Effector memory CD8-positive, alpha-beta T cell (primary cell): ENCODE measurements at regions not wholly inside any gene's neighbourhood (a gene's known extent, or its start where the extent isn't known, plus 50 kb on each side); places are given as distances from the start of the nearest gene placed in this dataset.
"Not testable (repeated sequence)": the region's sequence is repeated elsewhere in the genome, so short reads cannot be mapped to it uniquely, and the experiment has no call there.

Experiments used
- ATAC-seq: fragments of 150-1000 bp; cut with Tn5 transposase; replicated peaks from 2 replicates; pipeline ENCODE4 v1.10.0; 2021; ENCODE audit warnings: mild to moderate bottlenecking, moderate library complexity
- DNase-seq, 3 experiments: peaks; one replicate each; pipeline ENCODE4 v3.0.0; 2021
- H3K27ac Mint-ChIP-seq, 2 donors: one replicate each; pipeline ENCODE4 v1.8.0; 2022; ENCODE audit warnings: mild to moderate bottlenecking in 2 of 2, mixed read lengths in 2 of 2, moderate library complexity in 2 of 2
- H3K27me3 Mint-ChIP-seq, 2 donors: one replicate each; pipeline ENCODE4 v1.8.0; 2022; ENCODE audit warnings: mixed read lengths in 2 of 2
- H3K36me3 Mint-ChIP-seq: one replicate; pipeline ENCODE4 v1.8.0; 2022; ENCODE audit warnings: mild to moderate bottlenecking, moderate library complexity, mixed read lengths; ENCODE audit not compliant: insufficient read depth
- H3K4me1 Mint-ChIP-seq, 2 donors: one replicate each; pipeline ENCODE4 v1.8.0; 2022; ENCODE audit warnings: low read depth in 2 of 2, mixed read lengths in 2 of 2
- H3K4me3 Mint-ChIP-seq, 2 donors: one replicate each; pipeline ENCODE4 v1.8.0; 2022; ENCODE audit warnings: mild to moderate bottlenecking in 2 of 2, mixed read lengths in 2 of 2, moderate library complexity in 2 of 2
- H3K9me3 Mint-ChIP-seq, 2 donors: one replicate each; pipeline ENCODE4 v1.8.0; 2022; ENCODE audit warnings: mixed read lengths in 2 of 2

DNA sequence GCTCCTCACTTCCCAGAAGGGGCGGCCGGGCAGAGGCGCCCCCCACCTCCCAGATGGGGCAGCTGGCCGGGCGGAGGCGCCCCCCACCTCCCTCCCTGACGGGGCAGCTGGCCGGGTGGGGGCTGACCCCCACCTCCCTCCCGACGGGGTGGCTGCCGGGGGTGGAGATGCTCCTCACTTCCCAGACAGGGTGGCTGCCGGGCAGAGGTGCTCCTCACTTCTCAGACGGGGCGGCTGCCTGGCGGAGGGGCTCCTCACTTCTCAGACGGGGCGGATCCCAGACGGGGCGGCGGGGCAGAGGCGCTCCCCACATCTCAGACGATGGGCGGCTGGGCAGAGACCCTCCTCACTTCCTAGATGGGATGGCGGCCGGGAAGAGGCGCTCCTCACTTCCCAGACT, 177.4 kb upstream of the FLRT2 start:
- DNase-seq, ATAC-seq, H3K4me3 Mint-ChIP-seq, H3K27ac Mint-ChIP-seq, H3K4me1 Mint-ChIP-seq, H3K27me3 Mint-ChIP-seq, H3K36me3 Mint-ChIP-seq: not testable (repeated sequence)
- H3K9me3 Mint-ChIP-seq, result peaks cover 7 to 13% of the 10 kb centered on the region in 2 donors

DNA sequence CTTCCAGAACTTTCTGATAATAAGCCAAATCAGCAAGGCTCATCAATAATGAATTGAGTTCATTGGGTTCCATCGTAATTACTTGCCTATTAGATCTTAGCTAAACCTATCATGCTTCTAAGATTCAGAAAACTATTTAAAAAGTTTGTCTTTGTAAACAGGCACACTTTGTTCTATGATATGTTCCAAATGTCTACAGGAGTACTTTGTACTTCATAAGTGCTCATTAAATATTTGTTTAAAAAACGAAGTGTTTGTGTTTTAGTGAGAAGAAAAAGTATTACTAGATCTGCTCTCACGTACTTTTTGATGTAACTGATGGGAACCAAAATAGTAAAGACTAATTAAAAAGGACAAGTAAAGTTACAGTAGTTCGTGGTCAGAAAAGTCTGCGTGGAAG, 172.8 kb upstream of the FLRT2 start:
- ATAC-seq, result no peak
- DNase-seq, result no peak
- no peaks in the 10 kb centered on the region for H3K4me1 Mint-ChIP-seq
- H3K27ac Mint-ChIP-seq, result no peak overlapping the region
- no peak overlapping the region for H3K4me3 Mint-ChIP-seq
- H3K27me3 Mint-ChIP-seq, result no peaks in the 10 kb centered on the region
- H3K36me3 Mint-ChIP-seq, result no peaks in the 10 kb centered on the region
- peaks cover 0 to 3% of the 10 kb centered on the region in 2 donors for H3K9me3 Mint-ChIP-seq

DNA sequence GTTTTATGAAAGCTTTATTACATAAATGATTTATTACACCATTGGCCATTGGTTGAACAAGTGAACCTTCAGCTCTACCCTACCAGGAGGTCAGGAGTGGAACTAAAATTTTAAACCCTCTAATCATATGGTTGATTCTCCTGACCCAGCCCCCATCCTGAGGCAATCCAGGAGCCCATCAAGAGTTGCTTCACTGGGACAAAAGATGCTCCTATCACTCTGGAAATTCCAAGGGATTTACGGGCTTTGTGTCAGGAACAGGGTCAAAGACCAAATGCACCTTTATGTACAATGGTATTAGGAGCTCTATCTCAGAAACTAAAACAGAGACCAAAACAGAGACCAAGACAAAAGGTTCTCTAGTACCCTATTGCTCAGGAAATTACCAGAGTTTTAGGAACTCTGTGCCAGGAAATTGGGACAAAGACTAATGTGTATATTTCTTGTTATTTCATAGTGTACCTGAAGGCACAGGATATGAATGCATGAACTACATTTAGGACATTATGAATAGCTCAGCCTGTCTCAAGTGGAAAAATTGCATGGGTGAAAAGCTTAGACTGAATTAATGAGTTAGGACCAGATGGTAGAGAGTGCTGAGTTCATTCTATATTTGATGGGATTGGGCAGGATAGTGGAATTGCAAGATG, 171.7 kb upstream of the FLRT2 start:
- no peak overlapping the region for H3K27ac Mint-ChIP-seq
- no peak for DNase-seq
- H3K36me3 Mint-ChIP-seq, result no peaks in the 10 kb centered on the region
- H3K4me1 Mint-ChIP-seq, result no peaks in the 10 kb centered on the region
- H3K27me3 Mint-ChIP-seq, result no peaks in the 10 kb centered on the region
- H3K9me3 Mint-ChIP-seq, result peaks cover 0 to 3% of the 10 kb centered on the region in 2 donors
- no peak overlapping the region for H3K4me3 Mint-ChIP-seq
- ATAC-seq, result no peak

DNA sequence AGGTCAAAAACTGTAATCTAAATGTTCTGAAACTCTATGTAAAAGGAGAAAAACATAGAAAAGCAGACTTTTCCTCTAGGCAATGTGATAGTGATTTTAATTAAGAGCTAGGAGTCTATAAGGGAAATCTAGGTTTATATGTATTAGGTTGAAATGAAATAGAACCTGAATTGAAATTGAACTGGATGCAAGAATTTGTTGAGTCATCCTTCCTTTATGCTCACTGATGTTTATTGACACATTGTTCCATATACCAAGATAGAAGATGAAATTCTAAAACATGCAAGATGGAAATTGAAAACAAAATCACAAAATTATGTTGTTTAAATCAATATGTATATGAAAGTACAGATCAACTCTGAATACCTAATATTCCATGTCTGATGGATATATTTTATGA, 170.4 kb upstream of the FLRT2 start:
- H3K4me1 Mint-ChIP-seq, result no peaks in the 10 kb centered on the region
- peaks cover under 1 to 3% of the 10 kb centered on the region in 2 donors for H3K9me3 Mint-ChIP-seq
- no peaks in the 10 kb centered on the region for H3K27me3 Mint-ChIP-seq
- DNase-seq (no peak), ATAC-seq (no peak)
- H3K36me3 Mint-ChIP-seq, result no peaks in the 10 kb centered on the region
- no peak overlapping the region for H3K27ac Mint-ChIP-seq
- H3K4me3 Mint-ChIP-seq, result no peak overlapping the region

DNA sequence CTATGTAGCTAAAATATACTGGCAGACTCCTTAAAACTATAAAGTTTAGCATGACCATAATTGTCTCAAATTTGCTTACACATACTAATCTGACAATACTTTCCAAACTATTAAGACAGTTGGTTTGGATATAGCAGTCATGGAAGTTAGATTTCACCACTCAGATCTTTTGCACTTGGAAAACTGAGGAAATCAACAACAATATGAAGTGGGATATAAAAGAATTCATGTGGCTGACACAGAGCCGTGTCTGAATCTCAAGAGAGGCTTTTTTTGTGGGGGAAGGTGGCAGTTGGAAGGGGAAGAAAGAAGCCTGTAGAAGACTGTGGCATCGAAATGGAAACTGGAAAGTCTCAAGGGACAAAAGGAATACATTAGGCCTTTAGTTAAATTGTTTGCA, 166.6 kb upstream of the FLRT2 start:
- Mint-ChIP-seq H3K27ac (no peak overlapping the region), H3K4me1 (no peaks in the 10 kb centered on the region), H3K36me3 (no peaks in the 10 kb centered on the region), H3K4me3 (no peak overlapping the region), H3K9me3 (peaks cover 7 to 17% of the 10 kb centered on the region in 2 donors), H3K27me3 (no peaks in the 10 kb centered on the region)
- DNase-seq (no peak), ATAC-seq (no peak)

DNA sequence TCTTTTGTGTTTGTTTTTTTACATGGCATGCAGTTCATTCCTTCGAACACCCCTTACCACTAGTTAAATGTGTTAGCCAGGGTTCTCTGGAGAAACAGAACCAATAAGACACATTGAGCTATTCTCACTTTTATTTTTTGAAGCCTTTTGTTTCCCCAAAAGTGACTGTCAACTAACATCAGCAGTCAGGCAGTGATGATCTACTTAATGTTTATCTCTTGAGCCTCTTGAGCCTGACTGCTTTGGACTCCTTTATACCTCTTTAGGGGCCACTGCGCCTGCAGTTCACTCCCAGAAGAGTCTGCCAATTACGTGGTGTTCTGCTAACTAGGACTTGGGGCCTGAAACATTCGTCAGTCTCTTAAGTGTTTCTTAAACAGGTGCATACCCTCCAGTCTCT, 163.7 kb upstream of the FLRT2 start:
- DNase-seq (no peak), ATAC-seq (no peak)
- Mint-ChIP-seq H3K27ac (no peak overlapping the region), H3K27me3 (no peaks in the 10 kb centered on the region), H3K4me1 (no peaks in the 10 kb centered on the region), H3K4me3 (no peak overlapping the region), H3K36me3 (no peaks in the 10 kb centered on the region), H3K9me3 (peaks cover 18 to 24% of the 10 kb centered on the region in 2 donors)

GRCh38 chr14:85380881-85381280, 149.1 kb upstream of the FLRT2 start:
- no peaks in the 10 kb centered on the region for H3K36me3 Mint-ChIP-seq
- H3K9me3 Mint-ChIP-seq, result peaks cover 3 to 7% of the 10 kb centered on the region in 2 donors
- no peak overlapping the region for H3K27ac Mint-ChIP-seq
- no peaks in the 10 kb centered on the region for H3K27me3 Mint-ChIP-seq
- ATAC-seq (no peak), DNase-seq (no peak)
- no peaks in the 10 kb centered on the region for H3K4me1 Mint-ChIP-seq
- H3K4me3 Mint-ChIP-seq, result no peak overlapping the region

GRCh38 chr14:85382341-85382740, 147.6 kb upstream of the FLRT2 start:
- Mint-ChIP-seq H3K27me3 (no peaks in the 10 kb centered on the region), H3K4me1 (no peaks in the 10 kb centered on the region), H3K9me3 (peaks cover 3 to 7% of the 10 kb centered on the region in 2 donors), H3K36me3 (no peaks in the 10 kb centered on the region), H3K4me3 (no peak overlapping the region), H3K27ac (no peak overlapping the region)
- no peak for ATAC-seq
- no peak for DNase-seq

DNA sequence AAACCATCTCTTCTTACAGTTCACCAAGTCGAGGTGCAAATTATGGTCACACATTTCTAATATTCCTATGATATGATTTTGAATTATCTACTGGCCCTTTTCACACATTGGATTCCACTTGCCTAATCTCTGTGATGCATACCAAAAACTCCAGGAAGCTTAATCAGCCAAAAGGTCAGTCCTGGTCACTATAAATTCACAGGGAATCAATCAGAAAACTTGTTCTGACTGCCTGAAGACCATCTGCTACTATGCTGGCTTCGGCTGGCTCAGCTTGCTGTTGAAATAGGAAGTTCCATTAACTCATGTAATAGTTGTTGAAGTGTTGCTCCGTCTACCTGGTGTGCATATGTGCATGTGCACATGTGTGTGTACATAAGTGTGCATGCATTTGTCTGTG, 142.8 kb upstream of the FLRT2 start:
- H3K9me3 Mint-ChIP-seq, result peaks cover 0 to 4% of the 10 kb centered on the region in 2 donors
- H3K36me3 Mint-ChIP-seq, result no peaks in the 10 kb centered on the region
- no peaks in the 10 kb centered on the region for H3K27me3 Mint-ChIP-seq
- H3K27ac Mint-ChIP-seq, result no peak overlapping the region
- ATAC-seq, result no peak
- no peaks in the 10 kb centered on the region for H3K4me1 Mint-ChIP-seq
- H3K4me3 Mint-ChIP-seq, result no peak overlapping the region
- DNase-seq, result no peak

DNA sequence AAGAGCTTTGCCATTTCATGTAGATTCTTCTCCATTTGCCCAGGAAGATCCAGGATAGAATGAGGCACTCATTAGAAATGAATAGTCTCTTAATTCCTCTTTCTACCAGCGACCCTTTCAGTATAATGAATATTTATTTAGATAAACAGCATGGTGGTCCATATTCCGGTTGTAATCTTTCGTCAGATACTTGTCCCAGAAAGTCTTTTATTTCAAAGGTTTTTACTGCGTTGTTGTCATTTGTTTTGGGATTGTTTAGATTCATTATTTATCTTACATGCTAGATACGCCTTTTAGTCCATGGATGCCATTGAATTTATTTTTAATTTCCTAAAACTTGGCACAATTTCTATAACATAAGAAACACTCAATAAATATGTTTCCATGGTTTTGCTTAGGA, 139.7 kb upstream of the FLRT2 start:
- Mint-ChIP-seq H3K27ac (no peak overlapping the region), H3K4me3 (no peak overlapping the region), H3K9me3 (peaks cover 0 to 4% of the 10 kb centered on the region in 2 donors)

DNA sequence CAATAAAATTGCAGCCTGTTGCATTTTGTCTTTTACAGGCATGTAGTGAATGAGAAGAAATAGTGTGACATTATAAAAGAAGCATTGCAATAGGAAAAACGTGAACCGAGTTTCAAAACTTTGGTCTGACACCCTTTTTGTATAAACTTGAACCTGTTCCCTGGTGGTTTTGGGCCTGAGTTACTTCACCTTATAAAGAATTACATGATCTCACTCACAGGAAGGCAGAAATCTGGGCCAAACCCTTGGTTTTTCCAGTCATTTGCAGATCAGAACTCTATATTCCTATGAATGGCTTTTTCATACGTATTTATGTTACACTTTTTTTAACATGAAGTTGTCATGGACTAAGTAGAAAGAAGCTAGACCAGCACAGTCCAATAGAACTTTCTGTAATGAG, 138.5 kb upstream of the FLRT2 start:
- Mint-ChIP-seq H3K36me3 (no peaks in the 10 kb centered on the region), H3K27me3 (no peaks in the 10 kb centered on the region), H3K9me3 (peaks cover 0 to 9% of the 10 kb centered on the region in 2 donors), H3K27ac (no peak overlapping the region), H3K4me1 (no peaks in the 10 kb centered on the region), H3K4me3 (no peak overlapping the region)
- ATAC-seq (no peak), DNase-seq (no peak)

More for the DNA sequence above, 139.7 kb upstream of the FLRT2 start:
- DNase-seq (no peak), ATAC-seq (no peak)
- H3K27me3 Mint-ChIP-seq, result no peaks in the 10 kb centered on the region
- no peaks in the 10 kb centered on the region for H3K4me1 Mint-ChIP-seq
- H3K36me3 Mint-ChIP-seq, result no peaks in the 10 kb centered on the region

GRCh38 chr14:85391892-85392291, 138.1 kb upstream of the FLRT2 start:
- Mint-ChIP-seq H3K36me3 (no peaks in the 10 kb centered on the region), H3K4me1 (no peaks in the 10 kb centered on the region), H3K4me3 (no peak overlapping the region), H3K27me3 (no peaks in the 10 kb centered on the region), H3K9me3 (peaks cover 0 to 9% of the 10 kb centered on the region in 2 donors), H3K27ac (no peak overlapping the region)
- no peak for DNase-seq
- ATAC-seq, result no peak

GRCh38 chr14:85399186-85399585, 130.8 kb upstream of the FLRT2 start:
- Mint-ChIP-seq H3K36me3 (no peaks in the 10 kb centered on the region), H3K4me1 (no peaks in the 10 kb centered on the region), H3K9me3 (peaks cover 8 to 11% of the 10 kb centered on the region in 2 donors), H3K27ac (no peak overlapping the region), H3K4me3 (no peak overlapping the region), H3K27me3 (no peaks in the 10 kb centered on the region)
- ATAC-seq (no peak), DNase-seq (no peak)

DNA sequence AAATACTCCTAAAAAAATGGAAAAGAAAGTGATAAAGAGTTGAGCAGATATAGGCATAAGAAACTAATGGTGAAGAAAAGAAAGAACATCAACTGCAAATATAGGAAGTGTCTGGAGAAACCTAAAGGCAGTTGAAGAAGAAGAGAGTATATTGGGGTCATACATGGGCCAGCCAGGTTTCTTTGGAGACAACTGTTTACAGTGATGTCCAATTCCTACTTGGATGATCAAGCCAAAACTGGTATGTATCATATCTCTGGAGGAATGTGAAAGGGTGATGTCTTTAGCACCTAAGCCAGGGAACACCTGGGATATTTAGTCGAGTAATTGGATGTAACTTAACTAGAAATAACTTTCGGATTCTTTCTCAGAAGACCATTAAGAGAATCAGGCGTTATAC, 129.3 kb upstream of the FLRT2 start:
- ATAC-seq, result no peak
- Mint-ChIP-seq H3K4me3 (no peak overlapping the region), H3K36me3 (no peaks in the 10 kb centered on the region), H3K9me3 (peaks cover 14 to 16% of the 10 kb centered on the region in 2 donors), H3K4me1 (no peaks in the 10 kb centered on the region), H3K27me3 (no peaks in the 10 kb centered on the region), H3K27ac (no peak overlapping the region)
- DNase-seq, result no peak

GRCh38 chr14:85401384-85401783, 128.6 kb upstream of the FLRT2 start:
- H3K36me3 Mint-ChIP-seq, result no peaks in the 10 kb centered on the region
- ATAC-seq (no peak), DNase-seq (no peak)
- H3K4me3 Mint-ChIP-seq, result no peak overlapping the region
- no peak overlapping the region for H3K27ac Mint-ChIP-seq
- H3K27me3 Mint-ChIP-seq, result no peaks in the 10 kb centered on the region
- peaks cover 12 to 16% of the 10 kb centered on the region in 2 donors for H3K9me3 Mint-ChIP-seq
- no peaks in the 10 kb centered on the region for H3K4me1 Mint-ChIP-seq
